ENCODE measurements at regions not wholly inside any gene's neighbourhood (a gene's known extent, or its start where the extent isn't known, plus 50 kb on each side); places are given as distances from the start of the nearest gene placed in this dataset.

DNA sequence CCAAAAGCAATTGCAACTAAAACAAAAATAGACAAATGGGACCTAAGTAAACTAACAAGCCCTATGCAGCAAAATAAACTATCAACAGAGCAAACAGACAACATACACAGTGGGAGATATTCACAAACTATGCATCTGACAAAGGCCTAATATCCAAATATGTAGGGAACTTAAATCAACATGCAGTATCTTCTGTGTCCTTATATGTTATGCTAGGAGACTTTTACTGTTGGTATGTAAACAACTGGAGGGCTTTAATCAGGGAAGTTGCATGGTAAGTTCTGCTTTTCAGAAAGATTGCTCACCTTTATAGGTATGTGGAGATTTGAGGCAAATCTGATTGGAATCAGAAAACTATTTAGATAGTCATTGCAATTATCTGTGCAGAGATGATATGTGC lies 461.2 kb upstream of the RIOK2 start:
- TF ChIP-seq CTCF (IDR thresholded peaks at IDR 0.05 in 4 of 5, conservative IDR thresholded peaks at IDR 0.05 in 1 of 5) (no peak), POLR2A (IDR thresholded peaks at IDR 0.05) (no peak)

Data from gastrocnemius medialis (tissue), 4 donors.